UCSD-AML1 (cell line): ENCODE measurements at regions not wholly inside any gene's neighbourhood (a gene's known extent, or its start where the extent isn't known, plus 50 kb on each side); places are given as distances from the start of the nearest gene placed in this dataset.
"Not testable (repeated sequence)": the region's sequence is repeated elsewhere in the genome, so short reads cannot be mapped to it uniquely, and the experiment has no call there.

Experiments
- DNase-seq: peaks from one replicate; lab custom pipeline; 2025; ENCODE audit not compliant: unreplicated experiment; lab: John Stamatoyannopoulos, UW

DNA sequence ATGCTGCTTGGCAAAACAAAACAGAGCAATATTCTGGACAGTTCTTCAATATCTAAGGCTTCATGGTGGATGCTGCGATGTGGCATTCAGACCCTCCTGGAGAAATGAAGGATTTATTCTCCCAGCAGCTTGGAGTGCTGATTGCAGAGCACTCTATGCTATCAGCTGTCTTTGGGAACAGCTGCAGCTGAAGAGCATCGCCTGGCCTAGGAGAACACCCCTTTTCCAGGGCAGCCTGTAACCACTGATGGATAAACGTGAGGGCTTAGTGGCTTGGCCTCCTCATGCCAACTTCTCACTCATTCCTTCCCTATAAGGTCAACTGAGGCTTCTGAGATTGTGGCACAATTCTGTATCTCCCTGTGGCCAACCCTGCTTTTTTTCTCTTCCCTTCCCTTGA, 638.1 kb upstream of the CNTNAP2 start:
- no peak for DNase-seq

DNA sequence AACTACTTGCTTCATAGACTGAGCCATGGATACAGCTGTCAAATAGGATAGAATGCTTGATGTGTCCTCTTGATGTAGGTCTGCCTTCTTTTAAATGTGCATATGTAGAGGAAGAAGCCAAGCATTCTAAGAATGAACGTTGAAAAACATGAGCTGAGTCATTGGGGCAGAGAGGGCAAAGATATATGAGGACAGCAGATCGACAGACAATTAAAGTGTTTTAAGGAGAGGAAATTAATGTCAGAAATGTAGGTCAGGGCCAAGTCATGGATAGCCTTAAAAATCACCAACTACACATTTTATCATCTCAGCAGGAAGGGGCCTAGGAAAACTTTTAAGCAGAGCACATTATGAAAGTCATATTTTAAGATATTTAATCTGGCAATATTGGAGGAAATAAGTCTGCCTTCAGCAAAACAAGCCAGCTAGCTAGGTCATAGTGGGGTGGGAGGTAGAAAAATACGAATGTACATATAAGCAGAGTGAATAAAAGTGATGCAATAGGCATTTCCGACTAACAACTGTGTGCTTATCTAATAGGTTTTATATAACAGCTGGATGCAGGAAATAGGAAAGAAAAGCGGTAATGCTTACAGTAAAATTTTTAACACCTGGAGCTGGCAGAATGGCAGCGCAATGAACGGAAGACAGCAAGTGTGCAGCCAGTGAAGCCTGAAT, 638.3 kb upstream of the TPK1 start:
- DNase-seq, result no peak

DNA sequence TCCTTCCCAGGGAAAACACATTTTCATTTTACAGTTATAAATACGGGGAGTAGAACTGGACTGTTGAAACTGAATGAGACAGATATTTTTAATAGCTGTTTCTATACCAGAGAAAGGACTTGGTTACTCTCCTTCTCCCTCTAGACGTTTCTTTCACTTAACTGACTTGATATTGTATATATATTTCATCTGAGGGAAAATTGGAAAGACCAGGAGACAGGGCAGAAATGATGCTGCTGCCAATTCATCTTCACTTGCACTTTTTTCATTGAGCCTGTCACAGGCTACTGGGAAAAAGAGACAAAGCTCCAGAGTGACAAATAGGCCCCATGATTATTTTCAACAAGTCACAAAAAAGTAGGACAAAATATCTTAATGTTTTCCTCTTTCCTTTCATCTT, 636.0 kb upstream of the TPK1 start:
- no peak for DNase-seq

DNA sequence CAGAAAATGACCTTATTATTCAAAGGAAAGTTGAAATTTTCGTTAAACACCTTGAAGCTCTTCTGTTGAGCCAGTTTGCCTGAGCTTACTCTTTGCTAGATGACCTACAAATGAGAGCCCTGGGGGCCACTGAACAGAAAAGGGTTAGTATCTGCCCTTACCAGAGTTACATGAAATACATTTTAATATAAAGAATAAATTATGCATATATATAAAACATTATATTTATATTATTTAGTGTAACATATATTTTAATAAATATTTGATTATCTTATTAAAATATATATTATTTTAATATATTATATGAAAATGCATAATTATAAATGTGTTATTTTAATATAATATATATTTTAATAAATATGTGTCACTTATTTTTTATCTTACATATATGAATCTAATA, 628.4 kb upstream of the TPK1 start:
- no peak for DNase-seq

DNA sequence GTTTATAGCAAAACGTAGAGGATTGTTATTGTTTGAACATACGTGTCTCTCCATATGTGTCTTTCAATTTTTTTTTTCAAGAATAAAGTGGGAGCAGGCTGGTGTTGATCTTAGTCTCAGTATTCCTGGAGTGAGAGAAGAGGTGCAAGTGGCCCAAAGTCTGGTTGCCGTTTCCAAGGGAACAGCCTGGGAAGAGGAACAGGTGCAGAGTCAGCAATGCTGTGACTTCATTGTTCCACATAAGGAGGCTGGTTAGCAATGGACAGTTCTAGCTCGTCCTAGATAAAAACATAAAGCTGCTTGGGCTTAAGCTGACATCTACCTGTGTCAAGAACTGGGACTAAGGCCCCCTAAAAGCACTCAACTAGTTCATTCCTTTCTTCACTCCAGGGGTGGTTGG, 626.6 kb upstream of the TPK1 start:
- no peak for DNase-seq

DNA sequence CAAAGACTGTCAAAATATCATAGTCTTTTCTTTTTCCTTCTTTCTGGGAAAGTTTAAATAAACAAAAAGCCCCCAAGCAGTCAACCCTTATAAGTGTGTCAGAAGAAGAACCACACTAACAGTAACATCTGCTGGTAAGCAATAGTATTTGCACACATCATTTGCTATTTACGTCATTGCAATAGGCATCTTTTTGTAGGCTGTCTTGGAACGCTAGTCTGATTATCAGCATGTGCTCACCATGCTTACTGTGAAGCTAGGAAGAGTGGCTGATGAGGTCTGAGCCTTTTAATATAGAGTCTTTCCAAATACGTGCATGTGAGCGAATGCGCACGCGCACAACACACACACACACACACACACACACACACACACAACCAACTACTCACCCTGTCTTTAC, 599.0 kb upstream of the TPK1 start:
- DNase-seq, result no peak

DNA sequence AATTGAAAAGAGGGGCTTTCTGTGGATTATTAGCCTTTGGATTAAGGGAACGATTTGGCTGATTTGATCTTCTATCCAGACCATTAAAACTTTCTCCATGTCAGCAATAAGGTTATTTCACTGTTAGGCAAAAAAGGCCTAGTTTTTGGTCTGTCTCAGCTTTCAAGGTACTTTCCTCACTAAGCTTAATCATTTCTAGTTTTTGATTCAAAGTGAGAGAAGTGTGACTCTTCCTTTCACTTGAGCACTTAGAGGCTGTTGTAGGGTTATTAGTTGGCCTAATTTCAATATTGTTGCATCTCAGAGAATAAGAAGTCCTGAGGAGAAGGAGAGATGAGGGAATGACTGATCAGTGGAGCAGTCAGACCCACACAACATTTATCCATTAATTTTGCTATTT, 596.0 kb upstream of the TPK1 start:
- no peak for DNase-seq

DNA sequence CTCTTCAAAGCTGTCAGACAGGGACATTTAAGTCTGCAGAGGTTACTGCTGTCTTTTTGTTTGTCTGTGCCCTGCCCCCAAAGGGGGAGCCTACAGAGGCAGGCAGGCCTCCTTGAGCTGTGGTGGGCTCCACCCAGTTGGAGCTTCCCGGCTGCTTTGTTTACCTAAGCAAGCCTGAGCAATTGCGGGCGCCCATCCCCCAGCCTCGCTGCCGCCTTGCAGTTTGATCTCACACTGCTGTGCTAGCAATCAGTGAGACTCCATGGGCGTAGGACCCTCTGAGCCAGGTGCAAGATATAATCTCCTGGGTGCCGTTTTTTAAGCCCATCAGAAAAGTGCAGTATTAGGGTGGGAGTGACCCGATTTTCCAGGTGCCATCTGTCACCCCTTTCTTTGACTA, 582.6 kb upstream of the TPK1 start:
- not testable (repeated sequence) for DNase-seq

DNA sequence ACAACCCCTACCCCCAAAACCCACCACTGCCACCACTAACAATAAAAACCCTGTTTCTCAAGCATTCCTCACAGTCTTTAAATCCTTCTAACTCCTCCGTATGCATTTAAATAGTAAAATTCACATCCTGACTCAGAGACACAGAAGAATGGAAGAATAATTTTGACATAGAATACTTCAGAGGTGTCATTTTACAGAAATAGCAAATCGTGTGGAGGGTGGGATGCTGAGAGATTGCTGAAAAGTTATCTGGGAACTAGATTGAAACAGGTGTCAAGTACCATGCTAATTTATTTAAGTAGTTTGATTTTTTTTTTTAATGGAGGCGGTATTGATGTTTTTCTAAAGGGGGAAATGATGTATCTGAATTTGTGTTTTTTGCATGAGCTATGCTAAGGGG, 575.2 kb upstream of the TPK1 start:
- no peak for DNase-seq

DNA sequence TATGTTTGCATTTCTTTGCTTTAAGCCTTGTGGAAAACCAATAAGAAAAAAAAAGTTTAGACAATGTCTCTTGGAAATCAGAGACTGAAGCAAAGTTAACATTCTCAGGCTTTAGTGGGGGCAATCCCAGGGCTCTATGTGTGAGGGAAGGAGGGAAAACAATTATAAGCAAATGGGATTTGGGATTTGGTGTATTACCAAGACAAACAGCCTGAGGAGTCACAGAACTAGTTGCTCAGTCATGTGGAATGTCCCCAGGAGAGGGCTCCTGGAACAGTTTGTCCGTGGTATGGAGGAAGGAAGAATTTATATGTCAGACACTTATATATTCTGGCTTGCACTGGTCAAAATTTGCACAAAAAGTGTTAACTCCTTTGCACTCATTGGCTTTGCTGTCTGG, 562.9 kb upstream of the TPK1 start:
- DNase-seq, result no peak

DNA sequence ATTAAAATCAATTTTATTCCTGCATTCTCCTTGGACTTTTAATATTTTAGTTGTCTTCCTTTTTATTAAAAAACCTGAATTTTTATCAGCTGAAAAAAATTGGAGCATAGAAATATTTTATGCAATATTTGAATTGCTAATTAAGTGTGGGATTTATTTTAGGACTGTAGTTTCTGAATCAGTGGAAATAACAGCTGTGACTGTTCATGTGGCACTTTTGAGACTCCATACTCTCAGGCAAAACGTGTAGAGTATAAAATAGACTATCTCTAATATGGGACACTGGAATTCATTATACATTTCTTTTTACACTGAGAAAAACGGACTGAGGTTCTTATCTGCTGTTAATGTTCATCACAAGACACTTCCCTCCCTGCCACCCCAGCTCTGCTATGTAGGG, 558.3 kb upstream of the TPK1 start:
- DNase-seq, result no peak

DNA sequence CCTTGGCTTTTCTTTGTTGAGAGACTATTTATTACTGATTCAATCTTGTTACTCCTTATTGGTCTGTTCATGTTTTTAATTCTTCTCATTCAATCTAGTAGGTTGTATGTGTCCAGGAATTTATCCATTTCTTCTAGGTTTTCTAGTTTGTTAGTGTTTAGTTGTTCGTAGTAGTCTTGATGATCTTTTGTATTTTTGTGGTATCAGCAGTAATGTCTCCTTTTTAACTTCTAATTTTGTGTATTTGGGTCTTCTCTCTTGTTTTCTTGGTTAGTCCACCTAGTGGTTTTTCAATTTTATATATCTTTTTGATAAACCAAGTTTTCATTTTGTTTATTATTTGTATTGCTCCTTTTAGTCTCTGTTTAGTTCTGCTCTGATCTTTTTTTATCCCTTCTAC, 546.9 kb upstream of the TPK1 start:
- no peak for DNase-seq

DNA sequence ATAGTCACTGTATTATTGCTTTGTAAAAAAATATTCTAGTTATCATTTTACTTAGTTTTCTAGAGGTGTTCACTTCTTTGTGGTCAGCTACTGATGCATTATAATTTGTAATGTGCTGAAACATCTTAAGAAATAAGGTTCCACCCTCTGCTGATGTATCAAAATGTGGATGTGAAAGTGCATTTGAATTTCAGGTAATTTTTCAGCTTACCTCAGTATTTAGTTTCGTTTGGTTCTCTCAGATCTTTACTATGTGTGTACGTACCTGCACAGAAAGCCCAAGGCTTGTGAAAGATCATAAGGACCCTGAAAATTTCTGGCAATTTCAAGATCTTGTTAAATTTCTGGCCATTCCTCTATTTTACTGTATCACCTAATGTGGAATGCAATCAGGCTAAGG, 542.3 kb upstream of the TPK1 start:
- no peak for DNase-seq

DNA sequence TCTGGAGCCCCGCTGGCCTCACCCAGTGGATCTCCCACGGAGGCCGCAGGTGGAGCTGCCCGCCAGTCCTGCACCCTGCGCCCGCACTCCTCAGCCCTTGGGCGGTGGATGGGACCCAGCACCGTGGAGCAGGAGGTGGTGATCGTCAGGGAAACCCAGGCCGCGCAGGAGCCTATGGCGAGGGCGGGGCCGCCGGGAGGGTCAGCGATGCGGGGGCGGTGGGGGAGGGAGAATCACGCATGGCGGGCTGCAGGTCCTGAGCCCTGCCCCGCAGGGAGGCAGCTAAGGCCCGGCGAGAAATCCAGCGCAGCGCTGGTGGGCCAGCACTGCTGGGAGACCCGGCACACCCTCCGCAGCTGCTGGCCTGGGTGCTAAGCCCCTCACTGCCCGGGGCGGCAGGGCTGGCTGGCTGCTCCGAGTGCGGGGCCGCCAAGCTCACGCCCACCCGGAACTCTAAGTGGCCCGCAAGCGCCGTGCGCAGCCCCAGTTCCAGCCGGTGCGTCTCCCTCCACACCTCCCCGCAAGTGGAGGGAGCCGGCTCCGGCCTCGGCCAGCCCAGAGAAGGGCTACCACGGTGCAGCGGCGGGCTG, 524.8 kb upstream of the TPK1 start:
- DNase-seq, result no peak

DNA sequence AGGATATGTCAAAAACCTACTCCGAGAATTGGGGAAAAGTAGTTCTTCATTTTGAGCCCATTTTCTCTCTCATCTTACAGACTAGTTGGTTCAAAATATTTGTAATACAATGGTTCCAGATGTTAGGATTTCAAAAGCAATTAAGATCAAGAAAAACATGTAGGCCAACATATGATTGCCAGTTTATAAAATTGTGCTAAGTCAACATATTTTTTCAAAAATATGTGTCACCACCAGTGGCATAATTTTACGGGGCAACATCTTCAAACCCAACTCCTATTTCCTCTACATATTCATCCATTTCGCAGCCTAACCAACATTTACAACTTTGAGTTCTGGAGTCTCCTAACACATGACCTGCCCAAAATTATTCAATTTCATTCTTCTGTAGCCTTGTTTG, 514.5 kb upstream of the TPK1 start:
- no peak for DNase-seq

DNA sequence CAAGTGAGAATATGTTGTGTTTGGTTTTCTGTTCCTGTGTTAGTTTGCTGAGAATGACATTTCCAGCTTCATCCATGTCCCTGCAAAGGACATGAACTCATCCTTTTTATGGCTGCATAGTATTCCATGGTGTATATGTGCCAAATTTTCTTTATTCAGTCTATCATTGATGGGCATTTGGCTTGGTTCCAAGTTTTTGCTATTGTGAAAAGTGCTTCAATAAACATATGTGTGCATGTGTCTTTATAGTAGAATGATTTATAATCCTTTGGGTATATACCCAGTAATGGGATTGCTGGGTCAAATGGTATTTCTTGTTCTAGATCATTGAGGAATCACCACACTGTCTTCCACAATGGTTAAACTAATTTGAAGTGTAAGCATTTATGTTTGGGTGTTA, 513.6 kb upstream of the TPK1 start:
- not testable (repeated sequence) for DNase-seq

DNA sequence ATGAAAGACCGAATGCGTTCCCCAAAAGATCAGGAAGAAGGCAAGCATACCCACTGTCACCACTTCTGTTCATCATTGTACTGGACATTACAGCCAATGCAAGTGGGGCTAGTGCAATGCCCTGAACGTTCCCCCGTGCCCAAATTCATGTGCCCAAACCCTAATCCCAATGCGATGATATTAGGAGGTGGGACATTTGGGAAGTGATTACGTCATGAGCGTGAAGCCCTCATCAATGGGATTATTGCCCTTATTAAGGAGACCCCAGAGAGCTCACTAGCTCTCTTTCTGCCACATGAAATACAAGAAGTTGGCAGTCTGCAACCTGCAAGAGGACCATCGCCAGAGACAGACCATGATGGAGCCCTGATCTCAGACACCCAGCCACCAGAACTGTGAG, 511.4 kb upstream of the TPK1 start:
- no peak for DNase-seq

DNA sequence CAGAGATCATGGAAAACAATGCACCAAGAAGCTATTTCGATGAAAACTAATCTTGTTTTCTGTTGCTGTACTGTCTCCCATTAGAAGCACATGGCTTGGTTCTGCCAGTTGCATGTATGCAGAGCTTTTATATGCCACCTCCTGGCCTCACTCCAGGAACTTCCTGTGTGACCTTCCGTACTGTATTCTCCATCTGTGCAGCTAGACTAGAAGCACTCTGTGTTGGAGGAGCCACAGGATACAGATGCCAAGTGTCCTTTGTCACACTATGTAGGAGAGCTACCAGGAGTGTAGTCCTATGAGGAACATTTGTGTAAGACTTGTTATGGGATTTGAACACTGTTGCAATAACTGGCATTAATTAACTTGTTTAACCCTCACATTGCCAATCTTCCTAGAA, 503.5 kb upstream of the TPK1 start:
- DNase-seq, result no peak

DNA sequence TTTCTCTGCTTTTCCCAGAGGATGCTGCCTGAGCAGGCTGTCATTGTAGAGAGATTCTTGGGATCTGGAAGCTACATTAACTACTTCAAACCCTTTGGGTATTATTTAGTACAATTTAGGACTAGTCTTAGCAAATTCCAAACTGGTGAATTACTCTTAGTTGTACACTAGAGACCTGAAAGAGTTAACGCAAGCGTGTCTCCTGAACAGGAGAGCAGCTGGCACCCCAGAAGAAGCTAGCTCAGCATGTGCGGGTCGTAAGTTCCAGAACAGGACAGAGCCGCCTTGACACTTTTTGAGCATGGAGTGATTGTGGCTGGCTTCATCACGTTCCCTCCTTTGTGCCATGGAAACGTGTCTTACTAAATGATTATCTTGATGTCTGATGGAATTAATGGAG, 495.7 kb upstream of the TPK1 start:
- no peak for DNase-seq

DNA sequence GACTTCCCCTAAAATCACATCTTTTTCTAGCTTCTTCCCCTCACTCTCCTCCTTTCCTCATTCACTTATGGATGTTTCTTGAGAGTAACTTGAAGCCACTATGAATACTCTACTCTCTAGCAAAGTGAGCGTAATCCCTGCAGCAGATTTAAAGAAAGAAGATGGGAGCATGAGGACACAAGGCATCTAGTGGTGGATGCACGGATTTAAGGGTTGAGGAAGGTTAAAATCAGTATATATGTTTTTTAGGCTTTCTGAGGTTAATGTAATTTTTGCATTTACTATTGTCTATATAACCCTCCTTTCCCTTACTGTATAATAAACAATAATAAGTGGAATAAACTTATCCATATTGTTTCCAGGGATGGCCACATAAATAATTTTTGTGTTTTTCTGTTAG, 495.2 kb upstream of the TPK1 start:
- no peak for DNase-seq

DNA sequence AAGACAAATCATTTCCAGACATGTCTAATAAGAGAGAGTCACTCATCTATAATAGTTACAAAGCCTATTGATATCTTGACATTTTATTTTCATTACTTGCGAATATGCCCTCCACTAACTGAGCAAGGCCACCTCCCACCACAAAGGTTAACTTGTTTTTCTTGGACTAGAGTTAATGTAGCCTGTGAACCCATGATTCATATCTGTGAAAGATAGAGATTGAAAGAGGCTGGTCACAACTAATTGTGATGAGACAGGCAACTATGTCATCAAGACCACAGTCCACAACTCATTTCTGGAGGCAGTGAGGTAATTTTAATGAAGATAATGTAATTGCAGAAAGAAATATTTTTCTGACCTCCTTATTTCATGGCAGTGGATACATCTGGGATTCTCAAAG, 491.8 kb upstream of the TPK1 start:
- DNase-seq, result no peak

DNA sequence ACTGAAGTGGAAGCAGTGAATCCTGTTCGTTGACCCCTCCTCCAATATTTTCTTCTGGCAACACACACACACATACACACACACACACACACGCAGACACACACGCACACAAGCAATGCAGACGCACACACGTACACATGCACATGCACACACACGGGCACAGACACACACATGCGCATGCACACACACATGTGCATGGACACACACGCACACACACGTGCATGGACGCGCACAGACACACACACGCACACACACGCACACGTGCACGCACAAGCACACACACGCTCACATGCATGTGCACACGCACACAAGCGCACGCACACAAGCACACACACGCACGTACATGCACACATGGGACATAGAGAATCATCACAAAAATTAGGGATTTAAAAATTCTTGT, 488.2 kb upstream of the TPK1 start:
- no peak for DNase-seq

DNA sequence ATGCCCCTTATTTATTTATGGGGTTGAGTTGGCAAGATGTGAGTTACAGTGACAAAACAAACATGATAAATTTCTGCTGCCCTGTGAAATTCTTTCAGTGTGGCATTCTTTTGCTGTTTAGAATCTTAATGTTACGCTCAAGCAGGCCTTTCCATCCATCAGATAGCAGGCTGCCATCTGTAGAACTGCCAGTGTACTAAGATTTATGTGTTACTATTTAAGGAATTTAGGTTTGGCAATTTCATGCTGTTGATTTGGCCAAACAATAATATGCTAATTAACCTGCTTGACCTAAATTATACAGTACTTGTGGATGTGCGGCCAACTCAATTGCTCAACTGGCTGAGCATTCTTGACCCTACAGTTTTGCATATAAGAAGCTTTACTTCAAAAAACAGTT, 477.7 kb upstream of the TPK1 start:
- DNase-seq, result no peak
